ENCODE measurements at regions not wholly inside any gene's neighbourhood (a gene's known extent, or its start where the extent isn't known, plus 50 kb on each side); places are given as distances from the start of the nearest gene placed in this dataset.

DNA sequence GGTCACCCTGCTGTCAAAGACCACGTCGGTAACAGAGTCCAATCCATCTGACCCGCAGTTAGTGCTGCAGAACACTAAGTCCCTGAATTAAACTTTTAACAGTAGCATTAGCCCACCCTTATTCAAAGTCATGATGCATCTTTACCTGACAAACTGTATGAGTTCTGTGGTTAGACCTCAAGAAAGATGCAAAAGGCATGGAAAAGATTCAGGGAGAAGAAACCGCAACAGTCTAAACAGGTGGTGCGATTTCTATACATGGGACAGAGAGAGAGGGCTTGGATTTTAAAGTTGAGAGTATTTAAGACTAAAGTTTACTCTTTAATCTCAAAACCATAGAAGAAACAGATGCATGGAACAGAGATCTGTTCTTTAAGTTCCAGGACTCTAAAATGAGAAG lies 103.3 kb upstream of the NFE2L3 start:
- TF ChIP-seq, protein P1, sequence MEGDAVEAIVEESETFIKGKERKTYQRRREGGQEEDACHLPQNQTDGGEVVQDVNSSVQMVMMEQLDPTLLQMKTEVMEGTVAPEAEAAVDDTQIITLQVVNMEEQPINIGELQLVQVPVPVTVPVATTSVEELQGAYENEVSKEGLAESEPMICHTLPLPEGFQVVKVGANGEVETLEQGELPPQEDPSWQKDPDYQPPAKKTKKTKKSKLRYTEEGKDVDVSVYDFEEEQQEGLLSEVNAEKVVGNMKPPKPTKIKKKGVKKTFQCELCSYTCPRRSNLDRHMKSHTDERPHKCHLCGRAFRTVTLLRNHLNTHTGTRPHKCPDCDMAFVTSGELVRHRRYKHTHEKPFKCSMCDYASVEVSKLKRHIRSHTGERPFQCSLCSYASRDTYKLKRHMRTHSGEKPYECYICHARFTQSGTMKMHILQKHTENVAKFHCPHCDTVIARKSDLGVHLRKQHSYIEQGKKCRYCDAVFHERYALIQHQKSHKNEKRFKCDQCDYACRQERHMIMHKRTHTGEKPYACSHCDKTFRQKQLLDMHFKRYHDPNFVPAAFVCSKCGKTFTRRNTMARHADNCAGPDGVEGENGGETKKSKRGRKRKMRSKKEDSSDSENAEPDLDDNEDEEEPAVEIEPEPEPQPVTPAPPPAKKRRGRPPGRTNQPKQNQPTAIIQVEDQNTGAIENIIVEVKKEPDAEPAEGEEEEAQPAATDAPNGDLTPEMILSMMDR (IDR thresholded peaks at IDR 0.05; ENCODE audit: insufficient read depth, low read depth, low read length, missing control alignments) = no peak
- H3K4me3 ChIP-seq (ENCODE audit: low read length) = no peak overlapping the region
- no peak for DNase-seq (ENCODE audit: low read depth)

DNA sequence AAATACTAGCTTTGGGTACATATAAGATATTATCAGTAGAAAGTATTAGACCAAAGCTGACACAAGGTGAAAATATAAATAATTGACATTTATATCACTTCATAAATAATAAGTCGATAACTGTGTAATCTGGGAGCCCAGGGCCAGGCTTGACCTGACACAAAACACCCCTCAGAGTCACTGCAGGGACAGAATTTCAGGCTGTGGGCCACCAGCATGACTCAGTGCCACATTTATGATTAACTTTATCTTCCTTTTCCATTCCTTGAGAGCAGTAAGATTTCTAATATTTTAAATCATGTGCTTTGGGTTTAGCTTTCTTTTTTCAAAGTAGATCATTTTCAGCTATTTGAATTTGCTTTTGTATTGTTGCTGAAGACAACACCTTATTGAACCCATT lies 102.9 kb upstream of the NFE2L3 start:
- no peak overlapping the region for H3K4me3 ChIP-seq (ENCODE audit: low read length)
- TF ChIP-seq, protein P1 (IDR thresholded peaks at IDR 0.05; ENCODE audit: insufficient read depth, low read depth, low read length, missing control alignments) = no peak
- no peak for DNase-seq (ENCODE audit: low read depth)

DNA sequence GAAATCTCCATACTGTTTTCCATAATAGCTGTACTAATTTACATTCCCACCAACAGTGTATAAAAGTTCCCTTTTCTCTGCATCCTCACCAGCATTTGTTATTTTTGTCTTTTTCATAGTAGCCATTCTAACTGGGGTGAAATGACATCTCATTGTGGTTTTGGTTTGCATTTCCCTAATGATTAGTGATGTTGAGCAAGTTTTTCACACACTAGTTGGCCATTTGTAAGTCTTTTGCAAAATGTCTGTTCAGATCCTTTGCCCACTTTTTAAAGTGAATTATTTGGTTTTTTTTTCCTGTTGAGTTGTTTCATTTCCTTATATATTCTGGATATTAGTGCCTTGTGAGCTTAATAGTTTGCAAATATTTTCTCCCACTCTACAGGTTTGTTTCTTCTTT lies 101.0 kb upstream of the NFE2L3 start:
- no peak for DNase-seq (ENCODE audit: low read depth)
- no peak overlapping the region for H3K4me3 ChIP-seq (ENCODE audit: low read length)
- TF ChIP-seq, protein P1 (IDR thresholded peaks at IDR 0.05; ENCODE audit: insufficient read depth, low read depth, low read length, missing control alignments) = no peak

DNA sequence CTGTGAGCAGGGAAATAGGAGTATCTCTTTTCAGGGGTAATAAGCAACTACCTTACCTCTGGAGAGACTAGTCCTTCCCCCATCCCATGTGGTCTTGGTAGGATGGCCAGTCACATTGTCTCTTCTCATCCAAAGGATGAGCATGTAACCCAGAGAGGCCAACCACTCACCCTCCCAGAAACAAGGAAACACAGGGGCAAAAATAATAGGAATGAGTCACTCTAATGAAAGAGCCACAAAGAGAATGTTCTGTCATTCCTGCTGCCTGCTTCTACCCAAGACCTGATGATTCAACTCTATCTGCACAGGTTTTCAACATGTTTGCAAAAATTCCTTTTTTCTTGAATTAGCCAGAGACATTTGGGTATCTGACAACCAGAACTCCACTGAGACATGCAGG lies 99.3 kb upstream of the NFE2L3 start:
- TF ChIP-seq, protein P1 (IDR thresholded peaks at IDR 0.05; ENCODE audit: insufficient read depth, low read depth, low read length, missing control alignments) = no peak
- DNase-seq (ENCODE audit: low read depth) = peak; percentile 79
- H3K4me3 ChIP-seq (ENCODE audit: low read length) = no peak overlapping the region

DNA sequence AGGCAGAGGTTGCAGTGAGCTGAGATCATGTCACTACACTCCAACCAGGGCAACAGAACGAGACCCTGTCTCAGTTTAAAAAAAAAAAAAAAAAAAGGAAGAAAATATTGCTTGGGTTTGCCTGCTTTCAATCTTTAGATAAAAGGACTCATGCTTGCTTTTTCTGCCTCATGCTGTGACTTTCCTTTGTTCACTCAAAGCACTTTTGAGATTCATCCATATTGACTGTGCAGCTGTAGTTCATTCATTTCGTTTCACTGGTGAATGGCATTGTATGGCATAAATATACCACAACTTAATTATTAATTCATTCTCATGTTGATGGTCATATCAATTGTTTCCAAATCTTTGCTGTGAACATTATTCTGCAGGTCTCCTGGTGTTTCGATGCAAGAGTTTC lies 97.6 kb upstream of the NFE2L3 start:
- TF ChIP-seq, protein P1 (IDR thresholded peaks at IDR 0.05; ENCODE audit: insufficient read depth, low read depth, low read length, missing control alignments) = no peak
- no peak overlapping the region for H3K4me3 ChIP-seq (ENCODE audit: low read length)
- no peak for DNase-seq (ENCODE audit: low read depth)

DNA sequence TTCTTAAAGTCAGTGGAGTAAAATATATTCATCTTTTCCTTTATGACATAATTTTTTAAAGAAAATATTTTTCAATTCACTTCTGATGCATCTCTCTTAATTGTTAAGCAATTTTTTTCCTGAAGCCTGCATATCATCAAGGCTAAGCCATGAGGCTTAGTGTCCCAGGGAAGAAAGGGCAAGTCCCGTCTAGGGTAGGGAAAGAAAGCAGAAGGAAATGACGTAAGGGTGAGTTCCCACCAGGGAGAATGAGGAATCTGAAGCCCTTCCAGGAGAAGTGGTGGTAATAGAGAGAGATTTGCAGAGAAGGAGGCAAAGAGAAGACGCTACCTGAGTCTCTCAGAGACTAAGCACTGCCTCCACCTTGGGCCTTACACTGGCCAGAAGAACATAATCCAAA lies 96.8 kb upstream of the NFE2L3 start:
- no peak for DNase-seq (ENCODE audit: low read depth)
- H3K4me3 ChIP-seq (ENCODE audit: low read length) = no peak overlapping the region
- TF ChIP-seq, protein P1 (IDR thresholded peaks at IDR 0.05; ENCODE audit: insufficient read depth, low read depth, low read length, missing control alignments) = no peak
